H1 (cell line): ENCODE measurements at regions not wholly inside any gene's neighbourhood (a gene's known extent, or its start where the extent isn't known, plus 50 kb on each side); places are given as distances from the start of the nearest gene placed in this dataset.

Experiments used
- CTCF ChIA-PET: fragments of 300-600 bp; sonication (Branson Sonifier 250); formaldehyde crosslinking; loops from one replicate; lab custom pipeline; 2021; ENCODE audit not compliant: partially characterized antibody; lab: Charles Lee
- POLR2A ChIA-PET: fragments of 300-600 bp; sonication (Branson Sonifier 250); formaldehyde crosslinking; loops from one replicate; lab custom pipeline; 2021; ENCODE audit warnings: inconsistent platforms; ENCODE audit not compliant: partially characterized antibody; lab: Charles Lee
- DNase-seq, 2 experiments: peaks; one replicate each; pipeline versions ENCODE4 v3.0.0 to v3.0.0-alpha.2; 2010 to 2022; ENCODE audit warnings: low spot score in 2 of 2, low read depth in 1 of 2, mixed read lengths in 1 of 2
- FAIRE-seq: peaks from 2 replicates; lab custom pipeline; 2011; peaks lifted over from hg19 to GRCh38; lab: Jason Lieb, UNC
- H2AFZ ChIP-seq: 2 replicates; pipeline ENCODE4 v1.8.1; 2012; ENCODE audit warnings: low read length, inconsistent platforms
- H2AK5ac ChIP-seq: 2 replicates; pipeline ENCODE4 v1.6.1; 2013; ENCODE audit warnings: low read depth, low read length
- H2BK120ac ChIP-seq: replicated peaks from 2 replicates; pipeline ENCODE3; 2013; ENCODE audit warnings: low read depth, low read length, inconsistent platforms
- H2BK12ac ChIP-seq: 2 replicates; pipeline ENCODE4 v1.6.1; 2013; ENCODE audit warnings: low read depth, low read length
- H2BK15ac ChIP-seq: 2 replicates; pipeline ENCODE4 v1.6.1; 2013; ENCODE audit warnings: low read length
- H2BK20ac ChIP-seq: 2 replicates; pipeline ENCODE4 v1.6.1; 2013; ENCODE audit warnings: low read length
- H2BK5ac ChIP-seq: 2 replicates; pipeline ENCODE4 v1.6.1; 2013; ENCODE audit warnings: low read depth, low read length
- H3K14ac ChIP-seq: 2 replicates; pipeline ENCODE4 v1.6.1; 2013; ENCODE audit warnings: inconsistent platforms; ENCODE audit not compliant: insufficient read length
- H3K18ac ChIP-seq: 2 replicates; pipeline ENCODE4 v1.6.1; 2013; ENCODE audit warnings: low read length; ENCODE audit errors: extremely low read depth
- H3K23ac ChIP-seq: 2 replicates; pipeline ENCODE4 v1.6.1; 2013; ENCODE audit warnings: inconsistent platforms; ENCODE audit not compliant: insufficient read length
- H3K23me2 ChIP-seq: 2 replicates; pipeline ENCODE4 v1.6.1; 2013; ENCODE audit warnings: low read depth, low read length
- H3K27ac ChIP-seq: 2 replicates; pipeline ENCODE4 v1.6.1; 2011; ENCODE audit warnings: low read depth, low read length, inconsistent platforms
- H3K27me3 ChIP-seq, 4 experiments: replicated peaks in 1 of 4; 1 replicate in 1 of 4; 2 replicates in 3 of 4; pipeline versions ENCODE4 v1.6.1 to v1.8.1; 2011 to 2013; ENCODE audit warnings: low read length in 3 of 4, mild to moderate bottlenecking in 3 of 4, inconsistent platforms in 2 of 4, mixed read lengths in 2 of 4, moderate library complexity in 1 of 4; ENCODE audit not compliant: control insufficient read depth in 3 of 4, insufficient read depth in 3 of 4; ENCODE audit errors: extremely low read depth in 1 of 4
- H3K36me3 ChIP-seq, 4 experiments: 2 replicates each; pipeline versions ENCODE4 v1.6.1 to v1.8.1; 2011 to 2013; ENCODE audit warnings: mild to moderate bottlenecking in 4 of 4, low read length in 3 of 4, moderate library complexity in 2 of 4, control low read depth in 1 of 4, inconsistent platforms in 1 of 4; ENCODE audit not compliant: insufficient read depth in 4 of 4, control insufficient read depth in 2 of 4
- H3K4ac ChIP-seq: replicated peaks from 2 replicates; pipeline ENCODE3; 2013; ENCODE audit warnings: low read length, low read depth, mixed read lengths, inconsistent platforms; ENCODE audit not compliant: insufficient read length
- H3K4me1 ChIP-seq, 4 experiments: replicated peaks in 1 of 4; 1 replicate in 1 of 4; 2 replicates in 3 of 4; pipeline versions ENCODE4 v1.6.1 to v1.8.1; 2011 to 2013; ENCODE audit warnings: low read length in 3 of 4, inconsistent platforms in 2 of 4, mixed read lengths in 1 of 4; ENCODE audit not compliant: insufficient read depth in 4 of 4, control insufficient read depth in 3 of 4
- H3K4me2 ChIP-seq, 2 experiments: 2 replicates each; pipeline versions ENCODE4 v1.6.1 to v1.8.1; 2011 to 2013; ENCODE audit warnings: low read depth in 2 of 2, low read length in 2 of 2, control low read depth in 1 of 2, inconsistent platforms in 1 of 2, mild to moderate bottlenecking in 1 of 2; ENCODE audit not compliant: insufficient read depth in 1 of 2
- H3K4me3 ChIP-seq, 4 experiments: fragments of 200-600, 300-600 bp in 1 of 4; sonication (generic), shearing (Covaris generic), sonication (Bioruptor Twin) in 1 of 4; 2 replicates each; pipeline versions ENCODE4 v1.5.1 to v1.8.1; 2011 to 2016; ENCODE audit warnings: low read length in 4 of 4, low read depth in 3 of 4, control low read depth in 2 of 4, inconsistent platforms in 2 of 4, mild to moderate bottlenecking in 2 of 4, mixed read lengths in 1 of 4, moderate library complexity in 1 of 4; ENCODE audit not compliant: insufficient read depth in 2 of 4; ENCODE audit errors: extremely low read depth in 1 of 4
- H3K56ac ChIP-seq: replicated peaks from 2 replicates; pipeline ENCODE3; 2013; ENCODE audit warnings: low read depth, mild to moderate bottlenecking, mixed read lengths, low read length, inconsistent platforms; ENCODE audit not compliant: insufficient read length
- H3K79me1 ChIP-seq: 2 replicates; pipeline ENCODE4 v1.6.1; 2013; ENCODE audit warnings: low read depth, low read length, control low read depth
- H3K79me2 ChIP-seq, 2 experiments: 2 replicates each; pipeline versions ENCODE4 v1.6.1 to v1.8.1; 2012 to 2013; ENCODE audit warnings: low read length in 2 of 2, mild to moderate bottlenecking in 2 of 2, inconsistent platforms in 1 of 2; ENCODE audit not compliant: insufficient read depth in 2 of 2, control insufficient read depth in 1 of 2
- H3K9ac ChIP-seq, 4 experiments: replicated peaks in 1 of 4; 1 replicate in 1 of 4; 2 replicates in 3 of 4; pipeline versions ENCODE4 v1.6.1 to v1.8.1; 2011 to 2013; ENCODE audit warnings: low read depth in 3 of 4, low read length in 3 of 4, control low read depth in 2 of 4, mild to moderate bottlenecking in 2 of 4, moderate library complexity in 2 of 4, inconsistent platforms in 1 of 4; ENCODE audit errors: extremely low read depth in 1 of 4
- H3K9me3 ChIP-seq, 2 experiments: 2 replicates each; pipeline versions ENCODE4 v1.6.1 to v1.8.1; 2012 to 2013; ENCODE audit warnings: mild to moderate bottlenecking in 2 of 2, moderate library complexity in 2 of 2, control low read depth in 1 of 2, inconsistent platforms in 1 of 2, low read depth in 1 of 2, low read length in 1 of 2, mixed read lengths in 1 of 2; ENCODE audit not compliant: insufficient read depth in 2 of 2
- H4K20me1 ChIP-seq, 2 experiments: replicated peaks in 1 of 2; 2 replicates each; pipeline versions ENCODE3 to v1.8.1; 2011 to 2013; ENCODE audit warnings: inconsistent platforms in 2 of 2, low read length in 2 of 2, mild to moderate bottlenecking in 1 of 2; ENCODE audit not compliant: insufficient read depth in 2 of 2, control insufficient read depth in 1 of 2
- H4K5ac ChIP-seq: 2 replicates; pipeline ENCODE4 v1.6.1; 2013; ENCODE audit warnings: low read length, low read depth, mixed read lengths, inconsistent platforms; ENCODE audit not compliant: insufficient read length
- H4K8ac ChIP-seq: 2 replicates; pipeline ENCODE4 v1.8.0; 2013; ENCODE audit warnings: mild to moderate bottlenecking, moderate library complexity, low read length, inconsistent platforms; ENCODE audit not compliant: insufficient read depth; ENCODE audit errors: extremely low read depth
- H4K91ac ChIP-seq: replicated peaks from 2 replicates; pipeline ENCODE3; 2013; ENCODE audit warnings: low read length, mixed read lengths, inconsistent platforms; ENCODE audit not compliant: insufficient read length
- ASH2L ChIP-seq: fragments of 200-600, 300-600 bp; sonication (generic); IDR thresholded peaks from one replicate; pipeline ENCODE4 v1.7.1; 2017; ENCODE audit warnings: low read length
- CBX8 ChIP-seq: fragments of 300-800, 300-1000 bp; sonication (generic); IDR thresholded peaks from 2 replicates; pipeline ENCODE4 v1.7.1; 2016; ENCODE audit warnings: low read depth, low read length, borderline replicate concordance
- CTBP2 ChIP-seq: IDR thresholded peaks from 2 replicates; pipeline ENCODE4 v1.7.0; 2011; ENCODE audit warnings: borderline replicate concordance, mild to moderate bottlenecking, moderate library complexity, mixed read lengths, low read length; ENCODE audit not compliant: insufficient read depth, insufficient read length
- ZNF274 ChIP-seq: IDR thresholded peaks from 2 replicates; pipeline ENCODE4 v1.7.0; 2012; ENCODE audit warnings: low read length, borderline replicate concordance; ENCODE audit errors: extremely low read depth
- WGBS, 2 experiments: shearing (Covaris generic) in 1 of 2; methylation state at CpG; one replicate each; pipeline versions ENCODE4 v1.1.6 to v1.1.7; 2013 to 2015; ENCODE audit warnings: low lambda C conversion rate in 2 of 2, mixed read lengths in 2 of 2, inconsistent platforms in 1 of 2, low coverage in 1 of 2, missing lambda C conversion rate in 1 of 2; ENCODE audit not compliant: insufficient replicate concordance in 2 of 2, insufficient coverage in 1 of 2, insufficient read length in 1 of 2; ENCODE audit errors: extremely low coverage in 1 of 2, missing lambda C conversion rate in 1 of 2; 5-methylcytosine and 5-hydroxymethylcytosine counted together

DNA sequence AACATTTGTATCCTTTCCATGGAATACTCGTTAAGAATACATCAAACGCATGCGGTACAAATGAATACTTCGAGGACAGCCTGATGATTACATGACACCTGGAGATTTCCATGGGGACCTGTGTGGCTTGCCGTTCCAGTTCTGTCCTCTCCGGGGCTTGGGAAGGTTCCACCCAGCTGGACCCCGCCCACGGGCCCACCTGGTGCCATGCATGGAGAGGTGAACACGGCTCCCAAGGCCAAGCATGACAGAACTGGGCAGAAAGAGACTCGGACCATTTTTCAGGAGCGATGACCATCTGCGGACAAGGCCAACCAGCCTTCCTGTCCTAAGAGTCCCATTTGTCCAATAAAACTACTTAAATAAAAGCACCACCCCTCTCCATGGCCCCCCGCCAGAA lies 80.1 kb downstream of the TEX36 start:
- no peak overlapping the region for H4K5ac ChIP-seq
- no peak overlapping the region for H3K4me3 ChIP-seq
- WGBS, 2 experiments = 89% methylated on average over 13 of the region's 13 CpGs; no CpG with 5 or more reads in 1 of the 2 experiments
- H3K9ac ChIP-seq = no peak overlapping the region
- H3K79me1 ChIP-seq = no peaks in the 10 kb centered on the region; the same call in 1 of the 2 replicates
- H4K8ac ChIP-seq = no peak overlapping the region
- TF ChIP-seq CTBP2 (no peak), CBX8 (no peak), ASH2L (no peak), ZNF274 (no peak)
- H4K20me1 ChIP-seq = no peaks in the 10 kb centered on the region
- H3K4me2 ChIP-seq = no peak overlapping the region
- H3K23ac ChIP-seq = no peak overlapping the region
- H3K18ac ChIP-seq = no peak overlapping the region
- no peak overlapping the region for H2BK120ac ChIP-seq
- H3K14ac ChIP-seq = no peak overlapping the region
- no peak overlapping the region for H2AK5ac ChIP-seq
- H2BK20ac ChIP-seq = no peak overlapping the region
- no peak overlapping the region for H2BK5ac ChIP-seq
- no peak overlapping the region for H3K56ac ChIP-seq
- H3K9me3 ChIP-seq = peaks cover 6 to 12% of the 10 kb centered on the region in 2 experiments; a peak in 3 of 4 replicates
- H2AFZ ChIP-seq = no peak overlapping the region
- no peaks in the 10 kb centered on the region for H3K4me1 ChIP-seq
- FAIRE-seq (no peak), DNase-seq (no peak)
- H3K36me3 ChIP-seq = no peaks in the 10 kb centered on the region
- H2BK15ac ChIP-seq = no peak overlapping the region
- H3K23me2 ChIP-seq = no peaks in the 10 kb centered on the region
- H3K27ac ChIP-seq = no peak overlapping the region
- ChIA-PET CTCF (no interaction called here), POLR2A (no interaction called here)
- H4K91ac ChIP-seq = no peak overlapping the region
- no peaks in the 10 kb centered on the region; a peak in 1 of 7 replicates for H3K27me3 ChIP-seq
- H3K4ac ChIP-seq = no peak overlapping the region
- H3K79me2 ChIP-seq = no peaks in the 10 kb centered on the region
- no peak overlapping the region for H2BK12ac ChIP-seq
